NCI-H446 (cell line): ENCODE measurements at regions not wholly inside any gene's neighbourhood (a gene's known extent, or its start where the extent isn't known, plus 50 kb on each side); places are given as distances from the start of the nearest gene placed in this dataset.
A peak's percentile ranks its signal among the peaks of the same experiment; 100 is the strongest.

Experiments
- DNase-seq, 2 experiments: peaks; one replicate each; lab custom pipeline; 2025; lab: John Stamatoyannopoulos, UW

GRCh38 chr1:222040121-222040805 is 298.4 kb upstream of the DUSP10 start:
- DNase-seq: peak; percentile 91 to 95

GRCh38 chr1:222038971-222039370 is 297.1 kb upstream of the DUSP10 start:
- DNase-seq: no peak

- DNase-seq: no peak
Measured at GRCh38 chr1:222037720-222038119, 295.8 kb upstream of the DUSP10 start.

- peak; percentile 92 to 97 for DNase-seq
Measured at GRCh38 chr1:222034790-222035189, 292.9 kb upstream of the DUSP10 start.

- no peak for DNase-seq
Measured at GRCh38 chr1:222033450-222033849, 291.6 kb upstream of the DUSP10 start.

GRCh38 chr1:222031318-222031717 is 289.4 kb upstream of the DUSP10 start:
- DNase-seq: no peak

- no peak for DNase-seq
Measured at GRCh38 chr1:222028676-222029075, 286.8 kb upstream of the DUSP10 start.

- DNase-seq: peak in 1 of 2 experiments; percentile 70
Measured at GRCh38 chr1:222028116-222028515, 286.2 kb upstream of the DUSP10 start.

GRCh38 chr1:222026280-222026679 is 284.4 kb upstream of the DUSP10 start:
- DNase-seq: peak in 1 of 2 experiments; percentile 12

GRCh38 chr1:222023025-222023424 is 281.1 kb upstream of the DUSP10 start:
- DNase-seq: no peak

- DNase-seq: no peak
Measured at GRCh38 chr1:222021129-222021528, 279.2 kb upstream of the DUSP10 start.

- DNase-seq: no peak
Measured at GRCh38 chr1:222020553-222020952, 278.7 kb upstream of the DUSP10 start.

GRCh38 chr1:222019029-222019428 is 277.1 kb upstream of the DUSP10 start:
- DNase-seq: no peak

GRCh38 chr1:222018041-222018440 is 276.2 kb upstream of the DUSP10 start:
- no peak for DNase-seq

- no peak for DNase-seq
Measured at GRCh38 chr1:222015686-222016085, 273.8 kb upstream of the DUSP10 start.

GRCh38 chr1:222014001-222014400 is 272.1 kb upstream of the DUSP10 start:
- DNase-seq: no peak

GRCh38 chr1:222012816-222013215 is 270.9 kb upstream of the DUSP10 start:
- DNase-seq: no peak

GRCh38 chr1:222010306-222010705 is 268.4 kb upstream of the DUSP10 start:
- DNase-seq: no peak

GRCh38 chr1:222009105-222009730 is 267.3 kb upstream of the DUSP10 start:
- no peak for DNase-seq

- no peak for DNase-seq
Measured at GRCh38 chr1:222006715-222007114, 264.8 kb upstream of the DUSP10 start.

GRCh38 chr1:222004784-222005183 is 262.9 kb upstream of the DUSP10 start:
- no peak for DNase-seq

- DNase-seq: no peak
Measured at GRCh38 chr1:222004034-222004433, 262.1 kb upstream of the DUSP10 start.

GRCh38 chr1:222002503-222002902 is 260.6 kb upstream of the DUSP10 start:
- DNase-seq: no peak

- no peak for DNase-seq
Measured at GRCh38 chr1:222000131-222000530, 258.2 kb upstream of the DUSP10 start.
